ENCODE measurements at regions not wholly inside any gene's neighbourhood (a gene's known extent, or its start where the extent isn't known, plus 50 kb on each side); places are given as distances from the start of the nearest gene placed in this dataset.

- TF ChIP-seq CTCF (conservative IDR thresholded peaks at IDR 0.05 in 1 of 2, IDR thresholded peaks at IDR 0.05 in 1 of 2; ENCODE audit: low read depth in 1 of 2, low read length in 2 of 2) (no peak), EZH2 (IDR thresholded peaks at IDR 0.05; ENCODE audit: low read length, missing control alignments) (no peak)
Observed at GRCh38 chr3:88408097-88408496, 258.3 kb downstream of the C3orf38 start.
